Epithelial cell of proximal tubule (primary cell): ENCODE measurements at regions not wholly inside any gene's neighbourhood (a gene's known extent, or its start where the extent isn't known, plus 50 kb on each side); places are given as distances from the start of the nearest gene placed in this dataset.

Source experiments
- DNase-seq: peaks from one replicate; pipeline ENCODE4 v3.0.0-alpha.2; 2011; ENCODE audit warnings: low read depth
- H3K4me3 ChIP-seq: 2 replicates; pipeline ENCODE4 v1.5.1; 2011; ENCODE audit warnings: low read depth, mild to moderate bottlenecking, low read length
- TF ChIP-seq, protein P1 (sequence below): conservative IDR thresholded peaks from 2 replicates; pipeline ENCODE4 v1.5.1; 2012; ENCODE audit warnings: low read depth, mild to moderate bottlenecking, low read length

GRCh38 chr5:5588887-5589826 lies 166.7 kb downstream of the ICE1 start:
- DNase-seq, result no peak
- TF ChIP-seq, protein P1, sequence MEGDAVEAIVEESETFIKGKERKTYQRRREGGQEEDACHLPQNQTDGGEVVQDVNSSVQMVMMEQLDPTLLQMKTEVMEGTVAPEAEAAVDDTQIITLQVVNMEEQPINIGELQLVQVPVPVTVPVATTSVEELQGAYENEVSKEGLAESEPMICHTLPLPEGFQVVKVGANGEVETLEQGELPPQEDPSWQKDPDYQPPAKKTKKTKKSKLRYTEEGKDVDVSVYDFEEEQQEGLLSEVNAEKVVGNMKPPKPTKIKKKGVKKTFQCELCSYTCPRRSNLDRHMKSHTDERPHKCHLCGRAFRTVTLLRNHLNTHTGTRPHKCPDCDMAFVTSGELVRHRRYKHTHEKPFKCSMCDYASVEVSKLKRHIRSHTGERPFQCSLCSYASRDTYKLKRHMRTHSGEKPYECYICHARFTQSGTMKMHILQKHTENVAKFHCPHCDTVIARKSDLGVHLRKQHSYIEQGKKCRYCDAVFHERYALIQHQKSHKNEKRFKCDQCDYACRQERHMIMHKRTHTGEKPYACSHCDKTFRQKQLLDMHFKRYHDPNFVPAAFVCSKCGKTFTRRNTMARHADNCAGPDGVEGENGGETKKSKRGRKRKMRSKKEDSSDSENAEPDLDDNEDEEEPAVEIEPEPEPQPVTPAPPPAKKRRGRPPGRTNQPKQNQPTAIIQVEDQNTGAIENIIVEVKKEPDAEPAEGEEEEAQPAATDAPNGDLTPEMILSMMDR, result no peak
- no peak overlapping the region for H3K4me3 ChIP-seq

DNA sequence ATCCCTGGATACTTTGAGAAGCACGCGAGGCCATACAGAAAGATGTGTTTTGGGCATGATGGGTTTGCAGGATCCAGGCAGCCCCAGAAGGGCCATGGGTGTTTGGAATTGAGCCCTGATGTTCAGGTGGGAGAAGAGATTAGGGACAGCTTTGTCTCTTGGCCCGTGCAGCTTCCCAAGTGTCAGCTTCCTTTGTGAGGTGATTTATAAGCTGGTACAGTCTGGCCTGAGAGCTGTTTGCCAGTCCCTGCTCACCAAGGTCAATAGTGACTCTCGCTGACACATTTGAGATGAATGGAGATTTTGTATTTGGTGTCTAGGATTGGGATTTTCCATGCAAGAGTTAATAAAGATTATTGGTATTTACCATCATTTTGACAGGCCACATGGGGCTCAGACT lies 165.9 kb downstream of the ICE1 start:
- TF ChIP-seq, protein P1, result no peak
- no peak for DNase-seq
- no peak overlapping the region for H3K4me3 ChIP-seq

GRCh38 chr5:5587474-5587873 lies 165.0 kb downstream of the ICE1 start:
- no peak overlapping the region for H3K4me3 ChIP-seq
- TF ChIP-seq, protein P1, result no peak
- DNase-seq, result no peak

DNA sequence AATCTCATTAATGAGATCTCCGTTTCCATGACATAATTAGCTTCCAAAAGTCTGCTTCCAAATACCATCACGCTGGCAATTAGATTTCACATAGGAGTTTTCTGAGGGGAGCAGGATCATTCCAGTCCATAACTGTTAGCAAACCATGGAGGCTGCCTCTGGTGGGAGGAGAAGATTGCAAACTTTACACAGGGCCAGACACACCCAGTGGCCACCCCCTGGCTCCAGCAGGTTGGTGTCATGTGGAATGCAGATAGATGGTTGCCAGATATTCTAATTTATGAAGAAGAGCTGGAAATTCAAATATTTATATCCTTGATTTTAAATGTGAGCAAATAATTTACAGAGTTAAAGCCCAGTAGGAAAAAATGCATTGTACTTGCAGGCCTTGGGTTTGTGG lies 164.2 kb downstream of the ICE1 start:
- TF ChIP-seq, protein P1, result no peak
- H3K4me3 ChIP-seq, result no peak overlapping the region
- no peak for DNase-seq

GRCh38 chr5:5585751-5586341 lies 163.4 kb downstream of the ICE1 start:
- H3K4me3 ChIP-seq, result no peak overlapping the region
- DNase-seq, result no peak
- TF ChIP-seq, protein P1, result no peak

DNA sequence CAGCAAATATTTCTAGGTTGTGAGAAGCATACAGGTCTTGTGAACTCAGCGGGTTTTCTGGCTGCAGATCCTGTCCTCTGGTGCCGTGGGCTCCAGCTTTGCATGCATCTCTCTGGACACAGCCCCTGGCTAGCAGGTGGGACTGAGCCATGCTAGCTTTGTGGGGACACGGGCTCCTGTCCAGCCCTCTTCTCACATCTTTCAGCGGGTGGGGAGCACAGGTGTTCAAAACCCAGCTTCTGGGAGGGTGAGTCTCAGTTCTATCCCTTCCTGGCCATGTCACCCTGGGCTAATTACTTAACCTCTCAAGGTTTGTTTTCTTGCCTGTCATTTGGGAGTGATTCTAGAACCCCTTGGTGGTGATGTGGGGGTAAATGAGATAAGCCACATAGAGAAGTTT lies 162.3 kb downstream of the ICE1 start:
- TF ChIP-seq, protein P1, result no peak
- DNase-seq, result no peak
- H3K4me3 ChIP-seq, result no peak overlapping the region
